Glutamatergic neuron (in vitro differentiated cells): ENCODE measurements at regions not wholly inside any gene's neighbourhood (a gene's known extent, or its start where the extent isn't known, plus 50 kb on each side); places are given as distances from the start of the nearest gene placed in this dataset.

Source experiments
- DNase-seq: peaks from one replicate; pipeline ENCODE4 v3.0.0; 2022
- H3K27ac Mint-ChIP-seq: one replicate; pipeline ENCODE4 v1.8.0; 2020; ENCODE audit warnings: mild to moderate bottlenecking, mixed read lengths, inconsistent platforms; ENCODE audit not compliant: unreplicated experiment
- H3K27me3 Mint-ChIP-seq: one replicate; pipeline ENCODE4 v1.8.0; 2020; ENCODE audit warnings: mild to moderate bottlenecking, moderate library complexity, mixed read lengths, inconsistent platforms; ENCODE audit not compliant: unreplicated experiment
- H3K36me3 Mint-ChIP-seq: one replicate; pipeline ENCODE4 v1.8.0; 2020; ENCODE audit warnings: mild to moderate bottlenecking, mixed read lengths, inconsistent platforms; ENCODE audit not compliant: unreplicated experiment
- H3K4me1 Mint-ChIP-seq: one replicate; pipeline ENCODE4 v1.8.0; 2020; ENCODE audit warnings: mild to moderate bottlenecking, low read depth, mixed read lengths, inconsistent platforms; ENCODE audit not compliant: unreplicated experiment
- H3K4me3 Mint-ChIP-seq: one replicate; pipeline ENCODE4 v1.8.0; 2020; ENCODE audit warnings: mild to moderate bottlenecking, mixed read lengths, inconsistent platforms; ENCODE audit not compliant: unreplicated experiment
- H3K9me3 Mint-ChIP-seq: one replicate; pipeline ENCODE4 v1.8.0; 2020; ENCODE audit warnings: mild to moderate bottlenecking, moderate library complexity, mixed read lengths, inconsistent platforms; ENCODE audit not compliant: unreplicated experiment
- CTCF ChIP-seq: fragments of 200-600 bp; sonication (generic); IDR thresholded peaks from one replicate; pipeline ENCODE4 v1.5.0; 2021; ENCODE audit not compliant: partially characterized antibody, unreplicated experiment

DNA sequence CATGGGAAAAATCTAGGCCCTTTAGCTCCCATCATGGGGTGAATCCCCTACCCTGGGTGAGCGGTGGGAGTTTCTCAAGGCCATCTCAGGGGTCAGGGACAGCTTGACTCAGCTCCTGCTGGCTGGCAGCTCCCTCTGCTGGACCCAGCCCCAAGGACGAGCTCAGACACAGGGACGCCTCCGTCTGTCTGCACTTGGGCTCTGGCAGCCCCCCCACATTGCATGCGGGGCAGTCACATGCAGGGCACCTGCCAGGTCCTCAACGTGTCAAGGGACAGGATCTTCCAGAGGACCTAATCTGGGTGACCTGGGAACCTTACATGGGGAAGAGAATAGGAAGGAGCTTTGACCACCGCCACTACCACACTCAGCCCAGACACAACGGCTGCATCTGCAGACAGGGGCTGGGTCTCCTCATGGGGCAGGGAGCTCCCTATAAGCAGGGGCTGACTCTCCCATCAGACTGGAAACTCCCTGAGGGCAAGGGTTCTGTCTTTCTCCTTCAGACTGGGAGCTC, 173.4 kb downstream of the MRPL14 start:
- Mint-ChIP-seq H3K36me3 (peaks cover 5% of the 10 kb centered on the region), H3K27me3 (no peaks in the 10 kb centered on the region), H3K4me3 (no peak overlapping the region), H3K4me1 (no peaks in the 10 kb centered on the region), H3K27ac (no peak overlapping the region), H3K9me3 (peaks cover 8% of the 10 kb centered on the region)
- TF ChIP-seq CTCF, result peak; percentile 24
- peak; percentile 61 for DNase-seq

DNA sequence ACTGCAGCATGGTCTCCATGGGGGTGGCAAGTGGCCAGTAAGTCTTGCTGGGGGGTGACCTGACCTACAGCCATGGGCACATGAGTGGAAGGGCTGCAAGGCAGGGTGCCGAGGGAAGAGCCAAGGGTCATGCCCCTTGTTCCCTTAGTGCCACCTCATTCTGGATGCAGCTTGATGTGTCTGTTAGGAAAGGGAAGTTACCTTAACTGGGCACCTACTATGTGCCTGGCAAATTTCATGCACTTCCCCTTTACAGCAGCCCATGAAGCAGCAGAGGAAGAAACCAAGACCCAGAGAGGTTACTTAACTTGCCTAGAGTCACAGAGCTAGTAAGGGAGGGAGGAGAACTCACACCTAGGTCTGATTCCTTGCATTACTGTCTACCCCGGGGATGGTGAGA, 174.0 kb downstream of the MRPL14 start:
- Mint-ChIP-seq H3K4me3 (no peak overlapping the region), H3K4me1 (no peaks in the 10 kb centered on the region), H3K27ac (no peak overlapping the region), H3K36me3 (peaks cover 5% of the 10 kb centered on the region), H3K9me3 (peaks cover 8% of the 10 kb centered on the region), H3K27me3 (no peaks in the 10 kb centered on the region)
- TF ChIP-seq CTCF, result no peak
- no peak for DNase-seq

DNA sequence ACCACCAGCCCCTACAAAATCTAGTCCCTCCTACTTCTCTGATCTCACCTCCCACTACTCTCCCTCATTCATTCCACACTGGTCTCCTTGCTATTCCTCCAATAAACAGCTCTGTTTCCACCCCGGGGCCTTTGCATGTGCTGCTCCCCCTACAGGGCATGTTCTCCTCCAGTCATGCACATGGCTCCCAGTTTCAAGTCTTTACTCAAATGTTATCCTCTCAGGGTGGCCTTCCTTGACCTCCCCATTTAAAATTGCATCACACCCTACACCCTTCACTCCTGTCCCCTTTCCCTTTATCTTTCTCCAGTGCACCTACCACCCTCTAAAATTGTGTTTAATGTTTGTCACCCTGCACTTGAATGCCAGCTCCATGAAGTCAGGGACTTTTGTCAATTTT, 174.5 kb downstream of the MRPL14 start:
- Mint-ChIP-seq H3K27me3 (no peaks in the 10 kb centered on the region), H3K4me3 (no peak overlapping the region), H3K4me1 (no peaks in the 10 kb centered on the region), H3K36me3 (peaks cover 5% of the 10 kb centered on the region), H3K27ac (no peak overlapping the region), H3K9me3 (peaks cover 8% of the 10 kb centered on the region)
- no peak for DNase-seq
- no peak for TF ChIP-seq CTCF

- no peak for TF ChIP-seq CTCF
- Mint-ChIP-seq H3K4me1 (no peaks in the 10 kb centered on the region), H3K27me3 (no peaks in the 10 kb centered on the region), H3K36me3 (peaks cover 5% of the 10 kb centered on the region), H3K27ac (no peak overlapping the region), H3K4me3 (no peak overlapping the region), H3K9me3 (peaks cover 10% of the 10 kb centered on the region)
- DNase-seq, result no peak
These were observed 175.2 kb downstream of the MRPL14 start for GRCh38 chr6:43951756-43952675.

- Mint-ChIP-seq H3K4me1 (no peaks in the 10 kb centered on the region), H3K4me3 (no peak overlapping the region), H3K27ac (no peak overlapping the region), H3K36me3 (peaks cover 7% of the 10 kb centered on the region), H3K27me3 (peaks cover 2% of the 10 kb centered on the region), H3K9me3 (peaks cover 9% of the 10 kb centered on the region)
- DNase-seq, result peak; percentile 72
- peak; percentile 32 for TF ChIP-seq CTCF
These were observed 176.0 kb downstream of the MRPL14 start for GRCh38 chr6:43951063-43951755.
